ENCODE measurements at regions not wholly inside any gene's neighbourhood (a gene's known extent, or its start where the extent isn't known, plus 50 kb on each side); places are given as distances from the start of the nearest gene placed in this dataset.

GRCh38 chr20:41958391-41958790, 340.2 kb upstream of the CHD6 start:
- DNase-seq (no peak), ATAC-seq (ENCODE audit: poor library complexity) (no peak)
- intact Hi-C loops (cut with DNase I) = no loop called here

DNA sequence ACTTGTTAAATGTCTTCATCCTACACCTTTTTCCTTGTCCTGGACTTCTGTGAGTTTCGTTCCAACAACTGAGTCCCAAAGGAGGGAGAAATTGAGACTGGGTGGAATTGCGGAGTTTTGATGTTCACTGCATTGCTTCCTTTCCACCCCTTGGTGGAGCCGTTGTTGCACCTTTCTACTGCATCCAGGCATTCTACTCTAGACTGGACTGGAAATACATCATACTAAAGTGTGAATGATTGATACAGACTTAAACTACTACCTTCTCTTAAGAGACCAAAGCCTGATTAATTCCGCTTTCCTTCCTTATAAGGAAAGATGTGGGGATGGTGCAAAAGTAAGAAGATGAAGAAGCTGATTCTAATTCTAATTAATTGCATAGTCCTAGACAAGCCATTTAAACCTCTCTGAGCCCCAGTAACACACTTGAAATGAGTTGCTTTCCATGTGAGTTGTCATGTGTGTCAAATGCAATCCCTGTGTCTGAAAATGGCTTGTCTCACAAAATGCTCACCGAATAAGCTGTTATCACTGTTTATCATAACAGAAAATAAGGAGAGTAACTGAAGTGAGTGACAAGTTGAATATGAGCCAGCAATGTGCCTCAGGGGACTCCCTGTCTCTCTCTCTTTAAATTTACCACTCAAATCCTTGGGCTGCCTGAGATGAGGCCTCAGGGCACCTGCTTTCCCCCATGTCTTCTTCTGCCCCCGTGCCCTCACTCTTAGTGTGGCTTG, 338.3 kb upstream of the CHD6 start:
- DNase-seq (no peak), ATAC-seq (ENCODE audit: poor library complexity) (no peak)
- intact Hi-C loops (cut with DNase I) = no loop called here

DNA sequence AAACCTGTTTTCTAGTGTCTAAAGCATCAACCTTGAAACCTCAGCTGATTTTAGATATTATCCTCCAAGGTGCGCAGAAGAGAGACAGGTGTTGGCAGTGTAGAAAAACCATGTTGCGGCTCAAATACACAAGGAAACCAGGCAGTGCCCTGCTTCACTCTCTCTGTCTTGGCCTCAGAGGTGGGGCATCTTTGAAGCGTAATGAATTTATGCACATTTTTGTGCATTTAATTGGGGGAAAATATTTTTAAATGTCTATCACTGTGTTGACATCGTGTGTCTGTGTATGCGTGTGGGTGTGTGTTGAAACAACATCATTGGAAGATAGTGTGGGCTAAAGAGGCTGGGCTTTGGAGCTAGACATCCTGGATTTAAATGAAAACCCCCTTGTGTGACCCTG, 334.0 kb upstream of the CHD6 start:
- intact Hi-C loops (cut with DNase I) = no loop called here
- DNase-seq = no peak
- no peak for ATAC-seq (ENCODE audit: poor library complexity)

GRCh38 chr20:41951615-41952014, 333.4 kb upstream of the CHD6 start:
- intact Hi-C loops (cut with DNase I) = no loop called here
- DNase-seq = no peak
- no peak for ATAC-seq (ENCODE audit: poor library complexity)

GRCh38 chr20:41939659-41940058, 321.5 kb upstream of the CHD6 start:
- ATAC-seq (ENCODE audit: poor library complexity) (no peak), DNase-seq (no peak)
- intact Hi-C loops (cut with DNase I) = no loop called here

- no peak for ATAC-seq (ENCODE audit: poor library complexity)
- no peak for DNase-seq
- intact Hi-C loops (cut with DNase I) = no loop called here
These were observed 320.2 kb upstream of the CHD6 start for GRCh38 chr20:41938353-41938752.

DNA sequence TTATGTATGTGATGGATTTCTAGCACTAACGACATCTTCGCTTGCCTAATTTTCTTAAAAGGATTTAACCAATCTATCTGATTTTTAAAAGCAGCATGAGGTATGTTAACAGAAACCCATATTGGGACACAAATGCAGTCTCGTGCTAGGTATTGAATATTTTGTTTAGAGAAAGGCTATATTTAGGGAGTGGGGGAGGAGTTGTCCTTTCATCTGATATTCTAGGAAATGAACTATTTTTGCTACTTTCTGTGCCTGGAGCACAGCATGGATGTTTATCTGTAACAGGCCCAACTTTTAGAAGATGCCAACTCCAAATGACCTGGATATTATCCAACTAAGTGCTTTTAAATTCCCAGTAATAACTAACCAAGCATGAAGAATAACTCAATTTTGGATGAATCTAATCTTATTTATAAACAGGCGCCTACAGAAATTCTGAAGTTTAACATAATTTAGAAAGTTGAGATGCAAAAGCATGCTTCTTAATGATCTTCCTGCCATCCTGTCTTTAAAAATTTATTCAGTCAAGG, 317.1 kb upstream of the CHD6 start:
- DNase-seq (no peak), ATAC-seq (ENCODE audit: poor library complexity) (no peak)
- intact Hi-C loops (cut with DNase I) = no loop called here

GRCh38 chr20:41932431-41932830, 314.3 kb upstream of the CHD6 start:
- no peak for DNase-seq
- intact Hi-C loops (cut with DNase I) = no loop called here
- ATAC-seq (ENCODE audit: poor library complexity) = no peak

- DNase-seq (no peak), ATAC-seq (ENCODE audit: poor library complexity) (no peak)
- intact Hi-C loops (cut with DNase I) = no loop called here
These were observed 309.5 kb upstream of the CHD6 start for GRCh38 chr20:41927655-41928054.

DNA sequence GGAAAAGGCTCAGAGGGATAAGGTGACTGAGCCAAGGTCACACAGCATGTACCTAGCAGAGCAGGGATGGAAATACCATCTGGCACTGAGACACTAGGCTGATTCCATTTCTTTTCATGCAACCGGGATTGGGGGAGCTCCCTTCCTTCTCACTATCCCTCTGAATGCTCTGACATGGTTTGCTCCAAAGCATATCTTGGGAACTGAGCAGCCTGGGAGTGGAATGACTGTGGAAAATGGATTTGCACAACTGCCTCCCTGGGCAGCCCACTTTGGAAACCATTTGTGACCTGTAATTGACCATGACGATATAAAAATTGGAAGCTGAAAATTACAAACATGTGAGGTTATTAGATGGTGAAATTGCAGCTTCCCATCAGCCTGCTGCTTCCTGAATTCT, 309.0 kb upstream of the CHD6 start:
- ATAC-seq (ENCODE audit: poor library complexity) = no peak
- intact Hi-C loops (cut with DNase I) = no loop called here
- DNase-seq = no peak

- ATAC-seq (ENCODE audit: poor library complexity) (no peak), DNase-seq (no peak)
- intact Hi-C loops (cut with DNase I) = no loop called here
These were observed 307.3 kb upstream of the CHD6 start for GRCh38 chr20:41925476-41925875.

DNA sequence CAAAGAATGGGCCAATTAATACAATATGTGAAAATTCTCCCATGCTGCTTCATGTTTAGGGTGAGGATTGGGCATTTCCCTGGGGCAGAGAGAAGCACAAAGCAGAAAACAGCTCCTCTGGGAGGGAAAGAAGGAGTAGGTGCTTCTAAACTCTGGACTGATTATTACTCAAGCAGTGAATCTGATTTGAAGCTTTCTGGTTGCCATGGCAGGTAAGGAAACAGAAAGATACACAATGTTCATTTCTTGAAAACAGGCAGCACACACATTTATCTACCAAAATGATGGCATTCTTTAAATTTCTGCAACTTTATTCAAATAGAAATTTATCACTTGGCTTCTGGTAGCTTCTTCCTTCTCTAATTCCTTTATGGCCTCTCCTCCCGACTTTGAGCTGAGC, 305.4 kb upstream of the CHD6 start:
- intact Hi-C loops (cut with DNase I) = no loop called here
- ATAC-seq (ENCODE audit: poor library complexity) = no peak
- no peak for DNase-seq

DNA sequence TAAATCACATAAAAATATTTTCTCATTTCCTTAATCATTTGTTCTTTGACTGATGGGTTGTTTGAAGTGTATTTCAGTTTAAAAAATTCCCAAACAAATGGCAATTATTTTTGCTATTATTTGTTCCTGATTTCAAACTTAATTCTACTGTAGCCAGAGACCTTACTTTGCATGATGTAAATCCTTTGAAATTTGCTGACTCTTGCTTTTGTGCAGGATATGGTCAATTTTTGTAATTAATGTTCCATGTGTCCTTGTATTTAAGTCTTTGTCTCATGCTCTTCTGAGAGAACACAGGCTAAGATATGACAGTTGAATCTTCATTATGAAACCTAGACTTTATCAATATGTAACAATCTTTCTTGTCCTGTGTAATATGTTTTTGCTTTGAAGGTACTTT, 295.0 kb upstream of the CHD6 start:
- intact Hi-C loops (cut with DNase I) = no loop called here
- no peak for ATAC-seq (ENCODE audit: poor library complexity)
- no peak for DNase-seq

DNA sequence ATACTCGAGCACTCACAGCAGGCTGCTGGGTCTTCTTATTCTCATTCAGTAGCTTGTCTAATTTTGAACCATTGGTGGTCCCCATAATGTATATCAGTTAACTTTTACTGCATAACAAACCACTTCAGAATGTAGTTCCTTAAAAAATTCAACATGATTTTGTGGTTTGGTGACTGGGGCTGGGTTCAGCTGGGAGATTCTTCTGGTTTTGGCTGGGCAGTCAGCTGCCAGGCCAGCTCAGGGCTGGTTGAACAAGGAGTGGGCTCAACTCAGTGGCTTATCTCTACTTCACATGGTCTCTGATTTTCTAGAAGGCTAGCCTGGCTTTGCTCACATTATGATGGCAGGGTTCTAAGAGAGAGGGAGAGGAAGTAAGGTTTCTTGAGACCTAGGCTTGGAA, 292.4 kb upstream of the CHD6 start:
- no peak for ATAC-seq (ENCODE audit: poor library complexity)
- intact Hi-C loops (cut with DNase I) = no loop called here
- DNase-seq = no peak

DNA sequence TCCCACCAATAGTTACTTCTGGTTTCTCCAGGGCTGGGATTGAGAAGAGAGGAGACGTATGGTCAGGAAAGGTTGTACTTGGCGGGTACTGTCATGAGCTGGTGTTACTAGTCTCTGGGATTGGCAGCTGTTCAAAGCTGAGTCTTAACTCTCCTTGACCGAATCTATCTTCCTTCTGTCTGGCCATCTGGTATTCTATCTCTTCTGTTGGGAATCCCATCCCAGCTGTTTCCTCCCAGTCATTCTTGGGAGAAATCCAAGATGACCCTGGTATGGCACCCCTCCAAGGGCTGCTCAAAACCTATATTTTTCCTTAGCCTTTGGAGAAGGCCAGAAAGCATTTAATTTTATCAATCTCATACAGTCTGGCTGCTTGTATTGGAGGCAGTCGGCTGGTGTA, 287.0 kb upstream of the CHD6 start:
- intact Hi-C loops (cut with DNase I) = no loop called here
- ATAC-seq (ENCODE audit: poor library complexity) (no peak), DNase-seq (no peak)

DNA sequence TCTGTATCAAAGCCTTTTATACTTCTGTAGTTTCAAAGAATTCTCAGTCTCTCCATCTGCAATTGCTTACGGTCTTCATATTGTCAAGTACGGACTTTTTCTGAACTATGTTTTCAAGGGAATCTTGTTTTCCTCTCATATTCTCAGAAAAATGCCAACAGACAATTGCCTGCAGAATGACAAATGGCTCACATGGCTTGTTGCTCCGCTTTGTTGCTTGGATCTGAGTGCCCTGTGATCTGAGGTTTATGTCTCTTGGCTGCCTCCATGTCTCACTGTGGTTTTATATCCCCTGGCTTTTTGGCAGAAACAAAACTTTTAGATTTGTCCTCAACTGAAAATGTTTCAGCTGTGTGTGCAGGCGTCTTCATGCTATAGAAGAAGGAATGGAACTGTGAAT, 285.4 kb upstream of the CHD6 start:
- DNase-seq (no peak), ATAC-seq (ENCODE audit: poor library complexity) (no peak)
- intact Hi-C loops (cut with DNase I) = no loop called here

DNA sequence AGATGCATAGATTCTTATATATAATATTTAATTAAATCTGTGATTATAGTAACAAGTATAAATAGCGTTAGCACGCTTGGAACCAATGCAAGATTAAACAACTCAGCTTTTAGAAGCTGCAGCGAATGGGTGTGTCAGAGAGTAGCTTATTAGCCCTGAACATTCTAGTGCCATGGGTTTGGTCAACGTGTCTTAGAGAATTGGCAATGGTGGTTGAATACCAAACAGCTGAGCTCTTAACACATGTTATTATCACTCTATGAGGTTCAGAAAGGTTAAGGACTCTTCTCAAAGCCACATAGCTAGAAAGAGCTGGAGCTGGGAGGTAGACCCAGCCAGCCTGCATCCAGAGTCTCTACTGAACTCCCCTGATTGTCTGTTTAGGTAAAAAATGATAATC, 284.2 kb upstream of the CHD6 start:
- DNase-seq (no peak), ATAC-seq (ENCODE audit: poor library complexity) (no peak)
- intact Hi-C loops (cut with DNase I) = no loop called here

DNA sequence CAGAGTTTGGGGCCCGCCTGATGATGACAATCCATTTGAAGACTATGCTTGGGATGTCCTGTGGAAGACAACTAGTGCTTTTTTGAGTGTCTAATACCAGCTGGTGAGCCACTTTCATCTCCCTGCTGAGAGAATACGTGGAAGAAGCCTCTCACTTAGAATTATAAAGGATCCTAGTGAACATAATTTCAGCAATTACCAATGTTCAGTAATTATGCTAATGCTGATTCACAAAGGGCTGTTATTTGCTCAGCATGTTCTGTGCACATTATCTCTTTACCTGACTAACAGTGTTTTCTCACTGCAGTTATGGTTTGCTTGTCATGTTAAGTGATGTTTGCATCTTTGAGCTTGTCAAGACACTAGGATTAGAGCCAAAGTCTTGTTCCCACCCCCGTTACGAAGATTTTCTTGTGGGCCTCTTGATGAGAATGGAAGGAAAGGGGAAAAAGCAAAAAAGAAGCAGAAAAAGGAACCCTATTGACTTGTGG, 282.1 kb upstream of the CHD6 start:
- intact Hi-C loops (cut with DNase I) = no loop called here
- DNase-seq (no peak), ATAC-seq (ENCODE audit: poor library complexity) (no peak)

DNA sequence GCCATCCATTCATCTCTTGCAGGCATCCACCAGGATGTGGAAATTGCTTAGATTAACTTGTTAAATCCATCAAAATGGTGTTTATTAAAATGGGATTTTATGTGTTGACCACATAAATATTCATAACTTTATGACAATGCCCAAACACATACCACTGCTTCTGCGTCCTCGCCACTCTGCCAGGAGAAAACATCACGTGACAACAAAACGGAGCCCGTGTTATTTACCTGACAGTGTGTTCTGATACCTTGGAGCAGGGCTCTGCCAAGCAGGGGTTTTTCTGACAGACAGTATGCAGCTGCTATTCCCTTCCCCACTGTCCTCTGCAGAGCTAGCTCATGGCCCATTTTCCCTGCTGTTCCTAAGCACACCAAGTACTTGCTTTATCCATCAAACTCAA, 279.5 kb upstream of the CHD6 start:
- intact Hi-C loops (cut with DNase I) = no loop called here
- ATAC-seq (ENCODE audit: poor library complexity) = no peak
- no peak for DNase-seq

- intact Hi-C loops (cut with DNase I) = no loop called here
- DNase-seq = no peak
- ATAC-seq (ENCODE audit: poor library complexity) = no peak
These were observed 277.3 kb upstream of the CHD6 start for GRCh38 chr20:41895241-41896032.
